K562 (cell line): ENCODE measurements at regions not wholly inside any gene's neighbourhood (a gene's known extent, or its start where the extent isn't known, plus 50 kb on each side); places are given as distances from the start of the nearest gene placed in this dataset.

ENCODE experiments used
- BCL6 ChIP-seq: fragments of 250-450 bp; sonication (Bioruptor Pico); IDR thresholded peaks from 2 replicates; pipeline ENCODE4 v1.4.0; 2020
- BRF1 ChIP-seq: IDR thresholded peaks from 3 replicates; pipeline ENCODE4 v1.6.1; 2011; ENCODE audit warnings: borderline replicate concordance, mild to moderate bottlenecking; ENCODE audit not compliant: insufficient read length; ENCODE audit errors: extremely low read depth
- CBX2 ChIP-seq: fragments of 200-600 bp; sonication (generic); IDR thresholded peaks from one replicate; pipeline ENCODE4 v1.6.1; 2012; ENCODE audit warnings: mild to moderate bottlenecking, low read length, inconsistent platforms; ENCODE audit not compliant: insufficient read depth, poor library complexity, severe bottlenecking
- CBX3 ChIP-seq, 2 experiments: IDR thresholded peaks; 1 replicate in 1 of 2; 2 replicates in 1 of 2; pipeline ENCODE4 v1.6.1; 2012; ENCODE audit warnings: inconsistent platforms in 2 of 2, low read length in 2 of 2, borderline replicate concordance in 1 of 2, control low read depth in 1 of 2
- CTCF ChIP-seq, 3 experiments: IDR thresholded peaks in 2 of 3; conservative IDR thresholded peaks in 1 of 3; 2 replicates each; pipeline ENCODE4 v1.5.1; 2011 to 2012; ENCODE audit warnings: low read length in 3 of 3, mild to moderate bottlenecking in 3 of 3, control low read depth in 2 of 3, improper control_type of control experiment in 1 of 3, inconsistent platforms in 1 of 3, low read depth in 1 of 3, mixed read lengths in 1 of 3, moderate library complexity in 1 of 3; ENCODE audit not compliant: insufficient read depth in 2 of 3
- KDM4B ChIP-seq, 2 experiments: fragments of 450-650 bp in 1 of 2; sonication (generic) in 1 of 2; IDR thresholded peaks; 2 replicates each; pipeline ENCODE4 v1.6.1; 2016 to 2017; ENCODE audit warnings: borderline replicate concordance in 2 of 2, antibody characterized with exemption in 1 of 2, low read depth in 1 of 2, mild to moderate bottlenecking in 1 of 2
- POLR2AphosphoS5 ChIP-seq: IDR thresholded peaks from 2 replicates; pipeline ENCODE4 v1.6.1; 2011; ENCODE audit warnings: mild to moderate bottlenecking, low read depth, low read length, moderate library complexity; ENCODE audit not compliant: control insufficient read depth, insufficient read depth
- POU5F1 ChIP-seq: fragments of 150-350 bp; IDR thresholded peaks from 2 replicates; pipeline ENCODE4 v1.6.1; 2014; ENCODE audit warnings: borderline replicate concordance, low read length, low read depth, mild to moderate bottlenecking; ENCODE audit not compliant: partially characterized antibody
- TARDBP ChIP-seq: fragments of 450-650 bp; IDR thresholded peaks from 2 replicates; pipeline ENCODE4 v1.6.1; 2016
- TFE3 ChIP-seq: fragments of 450-650 bp; formaldehyde crosslinking; IDR thresholded peaks from 2 replicates; pipeline ENCODE4 v1.4.0; 2020; ENCODE audit warnings: mild to moderate bottlenecking, mixed read lengths
- ZKSCAN8 ChIP-seq: fragments of 200-800 bp; sonication (Bioruptor generic); IDR thresholded peaks from 2 replicates; pipeline ENCODE4 v1.6.1; 2016; ENCODE audit warnings: missing genetic modification characterization, missing compliant biosample characterization
- ZNF24 ChIP-seq: fragments of 450-650 bp; IDR thresholded peaks from 2 replicates; pipeline ENCODE4 v1.6.1; 2016
- ZNF830 ChIP-seq: fragments of 250-450 bp; sonication (Bioruptor Pico); IDR thresholded peaks from 2 replicates; pipeline ENCODE4 v1.5.0; 2021; ENCODE audit warnings: mild to moderate bottlenecking

GRCh38 chr4:126532527-126532926 is 1100.2 kb upstream of the INTU start:
- TF ChIP-seq ZKSCAN8 (CRISPR knock-in tag) (no peak), CBX2 (no peak), CTCF (IDR thresholded peaks at IDR 0.05 in 2 of 3, conservative IDR thresholded peaks at IDR 0.05 in 1 of 3; ENCODE audit: insufficient read depth in 2 of 3, low read depth in 1 of 3, low read length in 3 of 3) (no peak), KDM4B (IDR thresholded peaks at IDR 0.05; ENCODE audit: borderline replicate concordance in 2 of 2, low read depth in 1 of 2) (no peak), TARDBP (no peak), BRF1 (no peak), TFE3 (CRISPR knock-in tag) (no peak), POU5F1 (no peak), POLR2AphosphoS5 (no peak), ZNF830 (CRISPR knock-in tag) (no peak), BCL6 (CRISPR knock-in tag) (no peak), ZNF24 (no peak), CBX3 (IDR thresholded peaks at IDR 0.05; ENCODE audit: borderline replicate concordance in 1 of 2, low read length in 2 of 2) (no peak)
